ENCODE measurements at regions not wholly inside any gene's neighbourhood (a gene's known extent, or its start where the extent isn't known, plus 50 kb on each side); places are given as distances from the start of the nearest gene placed in this dataset.

DNA sequence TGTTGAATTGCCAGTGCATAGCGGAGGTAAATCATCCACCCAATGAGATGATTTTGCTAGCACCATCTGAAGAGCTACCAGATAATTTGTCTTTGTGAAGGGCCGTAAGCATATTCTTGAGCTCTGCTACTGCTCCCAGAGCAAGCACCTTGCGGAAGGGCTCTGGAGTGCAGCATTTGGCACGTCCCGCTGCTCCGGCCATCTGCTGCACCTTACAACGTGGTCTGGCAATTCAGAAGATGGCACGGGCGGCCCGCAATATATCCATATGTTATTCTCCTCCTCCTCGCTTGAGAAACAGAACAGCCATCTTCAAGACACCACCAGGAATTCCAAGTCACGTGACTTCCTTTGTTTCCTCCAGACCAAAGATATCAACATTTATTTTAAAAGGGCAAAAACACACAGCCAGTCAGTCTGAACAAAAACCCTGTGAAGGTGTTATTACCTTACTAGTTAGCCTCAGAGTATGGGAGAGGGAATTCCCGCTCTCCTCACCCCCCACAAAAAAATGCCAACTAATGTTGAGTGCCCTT is 1095.7 kb upstream of the TENM3 start:
- Histone ChIP-seq H3K27me3 (ENCODE audit: control insufficient read depth, insufficient read depth, low read length) (no peaks in the 10 kb centered on the region), H3K9me3 (ENCODE audit: control insufficient read depth in 2 of 3, insufficient read depth in 1 of 3, low read length in 3 of 3) (no peaks in the 10 kb centered on the region), H3K4me1 (ENCODE audit: control insufficient read depth in 2 of 3, insufficient read depth in 2 of 3, low read depth in 1 of 3, low read length in 3 of 3) (no peaks in the 10 kb centered on the region), H3K4me3 (ENCODE audit: low read length in 3 of 3) (no peak overlapping the region), H3K36me3 (ENCODE audit: control insufficient read depth in 2 of 3, insufficient read depth in 3 of 3, low read length in 3 of 3) (no peaks in the 10 kb centered on the region), H3K27ac (ENCODE audit: low read depth in 2 of 2, low read length in 2 of 2) (no peak overlapping the region), H3K9ac (ENCODE audit: low read length in 3 of 3) (no peak overlapping the region)
- FAIRE-seq = no peak
- intact Hi-C loops (cut with DNase I) = loop anchor here (10.0 kb wide), 2 partner anchors 377 to 1657 kb away; no protein-coding TSS in a partner anchor
- TF ChIP-seq, protein P1, sequence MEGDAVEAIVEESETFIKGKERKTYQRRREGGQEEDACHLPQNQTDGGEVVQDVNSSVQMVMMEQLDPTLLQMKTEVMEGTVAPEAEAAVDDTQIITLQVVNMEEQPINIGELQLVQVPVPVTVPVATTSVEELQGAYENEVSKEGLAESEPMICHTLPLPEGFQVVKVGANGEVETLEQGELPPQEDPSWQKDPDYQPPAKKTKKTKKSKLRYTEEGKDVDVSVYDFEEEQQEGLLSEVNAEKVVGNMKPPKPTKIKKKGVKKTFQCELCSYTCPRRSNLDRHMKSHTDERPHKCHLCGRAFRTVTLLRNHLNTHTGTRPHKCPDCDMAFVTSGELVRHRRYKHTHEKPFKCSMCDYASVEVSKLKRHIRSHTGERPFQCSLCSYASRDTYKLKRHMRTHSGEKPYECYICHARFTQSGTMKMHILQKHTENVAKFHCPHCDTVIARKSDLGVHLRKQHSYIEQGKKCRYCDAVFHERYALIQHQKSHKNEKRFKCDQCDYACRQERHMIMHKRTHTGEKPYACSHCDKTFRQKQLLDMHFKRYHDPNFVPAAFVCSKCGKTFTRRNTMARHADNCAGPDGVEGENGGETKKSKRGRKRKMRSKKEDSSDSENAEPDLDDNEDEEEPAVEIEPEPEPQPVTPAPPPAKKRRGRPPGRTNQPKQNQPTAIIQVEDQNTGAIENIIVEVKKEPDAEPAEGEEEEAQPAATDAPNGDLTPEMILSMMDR (IDR thresholded peaks at IDR 0.05; ENCODE audit: borderline replicate concordance, extremely low read depth, insufficient read depth) = no peak
- no peak for DNase-seq

DNA sequence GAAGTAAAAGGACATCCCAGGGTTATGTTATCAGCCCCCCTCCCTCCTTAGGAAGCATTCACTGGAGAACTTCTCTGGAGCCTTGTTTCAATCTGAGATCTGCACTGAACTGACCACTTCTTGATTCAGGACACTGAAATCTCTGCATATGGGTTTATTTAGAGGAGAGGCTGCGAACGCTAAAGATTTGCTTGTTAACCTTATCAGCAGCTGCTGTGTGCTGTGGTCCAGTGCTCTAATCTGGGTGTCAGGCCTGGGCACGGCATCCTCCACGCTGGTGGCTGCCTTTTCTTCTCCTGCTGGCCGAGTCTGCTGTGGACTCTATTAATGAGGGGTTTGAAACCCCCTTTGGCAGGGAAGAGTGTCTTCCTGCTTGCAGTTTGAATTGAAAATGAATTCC is 1094.7 kb upstream of the TENM3 start:
- Histone ChIP-seq H3K4me3 (ENCODE audit: low read length in 3 of 3) (no peak overlapping the region), H3K9ac (ENCODE audit: low read length in 3 of 3) (no peak overlapping the region), H3K4me1 (ENCODE audit: control insufficient read depth in 2 of 3, insufficient read depth in 2 of 3, low read depth in 1 of 3, low read length in 3 of 3) (no peaks in the 10 kb centered on the region), H3K9me3 (ENCODE audit: control insufficient read depth in 2 of 3, insufficient read depth in 1 of 3, low read length in 3 of 3) (no peaks in the 10 kb centered on the region), H3K27ac (ENCODE audit: low read depth in 2 of 2, low read length in 2 of 2) (no peak overlapping the region), H3K27me3 (ENCODE audit: control insufficient read depth, insufficient read depth, low read length) (no peaks in the 10 kb centered on the region), H3K36me3 (ENCODE audit: control insufficient read depth in 2 of 3, insufficient read depth in 3 of 3, low read length in 3 of 3) (no peaks in the 10 kb centered on the region)
- intact Hi-C loops (cut with DNase I) = loop anchor here (10.0 kb wide), 2 partner anchors 376 to 1656 kb away; no protein-coding TSS in a partner anchor
- TF ChIP-seq, protein P1 (IDR thresholded peaks at IDR 0.05; ENCODE audit: borderline replicate concordance, extremely low read depth, insufficient read depth) = no peak
- DNase-seq (no peak), FAIRE-seq (no peak)

DNA sequence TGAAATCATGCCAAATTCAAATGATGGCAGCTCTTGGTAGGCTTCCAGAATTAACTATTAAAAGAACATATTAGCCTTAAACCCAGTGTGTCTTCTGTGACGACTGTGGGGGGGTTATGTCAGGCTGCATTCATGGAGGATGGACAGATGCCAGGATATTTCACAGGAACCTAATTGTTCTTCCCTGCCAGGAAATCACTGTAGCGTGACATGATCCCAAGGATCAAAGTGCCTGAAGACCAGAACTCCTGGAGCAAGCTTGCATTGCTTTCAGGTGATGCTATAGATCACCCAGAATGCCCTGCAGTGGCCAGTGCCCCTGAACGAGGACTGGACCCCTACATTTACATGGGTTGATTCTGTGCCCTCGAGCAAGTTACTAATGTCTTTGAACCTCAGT is 1093.0 kb upstream of the TENM3 start:
- H3K4me1 ChIP-seq (ENCODE audit: control insufficient read depth in 2 of 3, insufficient read depth in 2 of 3, low read depth in 1 of 3, low read length in 3 of 3) = no peaks in the 10 kb centered on the region
- no peak for FAIRE-seq
- TF ChIP-seq, protein P1 (IDR thresholded peaks at IDR 0.05; ENCODE audit: borderline replicate concordance, extremely low read depth, insufficient read depth) = no peak
- H3K36me3 ChIP-seq (ENCODE audit: control insufficient read depth in 2 of 3, insufficient read depth in 3 of 3, low read length in 3 of 3) = no peaks in the 10 kb centered on the region
- DNase-seq = peak in 3 of 5 donors; percentile 46 to 79 (median 53)
- intact Hi-C loops (cut with DNase I) = no loop called here
- no peak overlapping the region for H3K4me3 ChIP-seq (ENCODE audit: low read length in 3 of 3)
- no peaks in the 10 kb centered on the region for H3K9me3 ChIP-seq (ENCODE audit: control insufficient read depth in 2 of 3, insufficient read depth in 1 of 3, low read length in 3 of 3)
- H3K27ac ChIP-seq (ENCODE audit: low read depth in 2 of 2, low read length in 2 of 2) = no peak overlapping the region
- no peaks in the 10 kb centered on the region for H3K27me3 ChIP-seq (ENCODE audit: control insufficient read depth, insufficient read depth, low read length)
- no peak overlapping the region for H3K9ac ChIP-seq (ENCODE audit: low read length in 3 of 3)

DNA sequence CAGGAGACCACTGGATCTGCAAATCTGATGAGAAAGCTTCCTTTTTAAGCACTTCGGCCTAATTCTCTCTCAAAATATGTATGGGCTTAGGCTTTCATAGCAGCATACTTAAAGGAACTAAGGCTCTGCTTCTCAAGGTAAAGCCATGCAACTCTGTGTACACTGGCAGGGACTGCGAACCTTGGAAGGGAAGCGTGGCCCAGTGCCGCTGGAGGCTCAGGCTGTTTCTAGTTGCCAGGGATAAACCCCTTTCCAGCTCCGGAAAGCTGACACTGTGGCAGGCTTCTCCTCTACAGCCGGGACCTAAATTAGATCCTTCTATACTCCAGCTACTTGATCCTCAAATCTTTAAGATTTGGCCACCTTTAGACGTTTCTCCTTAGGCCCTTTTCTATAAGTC is 1091.3 kb upstream of the TENM3 start:
- Histone ChIP-seq H3K36me3 (ENCODE audit: control insufficient read depth in 2 of 3, insufficient read depth in 3 of 3, low read length in 3 of 3) (no peaks in the 10 kb centered on the region), H3K9ac (ENCODE audit: low read length in 3 of 3) (no peak overlapping the region), H3K9me3 (ENCODE audit: control insufficient read depth in 2 of 3, insufficient read depth in 1 of 3, low read length in 3 of 3) (no peaks in the 10 kb centered on the region), H3K27ac (ENCODE audit: low read depth in 2 of 2, low read length in 2 of 2) (no peak overlapping the region), H3K4me3 (ENCODE audit: low read length in 3 of 3) (no peak overlapping the region), H3K4me1 (ENCODE audit: control insufficient read depth in 2 of 3, insufficient read depth in 2 of 3, low read depth in 1 of 3, low read length in 3 of 3) (no peaks in the 10 kb centered on the region), H3K27me3 (ENCODE audit: control insufficient read depth, insufficient read depth, low read length) (no peaks in the 10 kb centered on the region)
- no peak for DNase-seq
- FAIRE-seq = no peak
- TF ChIP-seq, protein P1 (IDR thresholded peaks at IDR 0.05; ENCODE audit: borderline replicate concordance, extremely low read depth, insufficient read depth) = no peak
- intact Hi-C loops (cut with DNase I) = no loop called here

Data from kidney (tissue), 13 donors.